ENCODE measurements at regions not wholly inside any gene's neighbourhood (a gene's known extent, or its start where the extent isn't known, plus 50 kb on each side); places are given as distances from the start of the nearest gene placed in this dataset.

GRCh38 chr3:102354818-102355515 is 79.8 kb upstream of the ZPLD1 start:
- no peak for TF ChIP-seq EZH2phosphoT487 (IDR thresholded peaks at IDR 0.05; ENCODE audit: low read length)
- TF ChIP-seq CTCF (IDR thresholded peaks at IDR 0.05; ENCODE audit: low read length), result no peak

Data from MM.1S (cell line).